Neural cell (in vitro differentiated cells): ENCODE measurements at regions not wholly inside any gene's neighbourhood (a gene's known extent, or its start where the extent isn't known, plus 50 kb on each side); places are given as distances from the start of the nearest gene placed in this dataset.
"Not testable (repeated sequence)": the region's sequence is repeated elsewhere in the genome, so short reads cannot be mapped to it uniquely, and the experiment has no call there.

ENCODE experiments used
- EZH2 ChIP-seq: fragments of 200-600, 300-800 bp; shearing (Covaris generic), sonication (generic); IDR thresholded peaks from 2 replicates; pipeline ENCODE4 v1.6.1; 2014; ENCODE audit warnings: antibody characterized with exemption, low read length, borderline replicate concordance, mild to moderate bottlenecking; ENCODE audit not compliant: insufficient read depth, poor library complexity, severe bottlenecking
- POLR2AphosphoS5 ChIP-seq: IDR thresholded peaks from 2 replicates; pipeline ENCODE4 v1.6.1; 2012
- TF ChIP-seq, protein P1 (sequence below): fragments of 450-650 bp; IDR thresholded peaks from 2 replicates; pipeline ENCODE4 v1.5.1; 2014; ENCODE audit warnings: antibody characterized with exemption, mild to moderate bottlenecking, moderate library complexity; ENCODE audit not compliant: poor library complexity, severe bottlenecking

DNA sequence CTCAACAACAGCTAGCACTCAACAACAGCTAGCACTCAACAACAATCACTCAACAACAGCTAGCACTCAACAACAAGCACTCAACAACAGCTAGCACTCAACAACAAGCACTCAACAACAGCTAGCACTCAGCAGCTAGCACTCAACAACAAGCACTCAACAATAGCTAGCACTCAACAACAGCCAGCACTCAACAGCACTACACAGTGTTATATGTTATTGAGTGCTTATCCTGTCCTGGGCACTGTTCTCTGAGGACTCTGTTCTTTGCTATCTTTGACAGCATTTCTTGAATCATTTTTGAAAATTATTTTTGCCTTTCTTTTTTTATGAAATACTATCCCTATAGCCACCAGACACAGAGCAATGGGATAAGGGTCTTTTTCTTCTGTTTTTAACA lies 176.4 kb downstream of the BCL2L11 start:
- TF ChIP-seq POLR2AphosphoS5, EZH2: not testable (repeated sequence)
- TF ChIP-seq, protein P1, sequence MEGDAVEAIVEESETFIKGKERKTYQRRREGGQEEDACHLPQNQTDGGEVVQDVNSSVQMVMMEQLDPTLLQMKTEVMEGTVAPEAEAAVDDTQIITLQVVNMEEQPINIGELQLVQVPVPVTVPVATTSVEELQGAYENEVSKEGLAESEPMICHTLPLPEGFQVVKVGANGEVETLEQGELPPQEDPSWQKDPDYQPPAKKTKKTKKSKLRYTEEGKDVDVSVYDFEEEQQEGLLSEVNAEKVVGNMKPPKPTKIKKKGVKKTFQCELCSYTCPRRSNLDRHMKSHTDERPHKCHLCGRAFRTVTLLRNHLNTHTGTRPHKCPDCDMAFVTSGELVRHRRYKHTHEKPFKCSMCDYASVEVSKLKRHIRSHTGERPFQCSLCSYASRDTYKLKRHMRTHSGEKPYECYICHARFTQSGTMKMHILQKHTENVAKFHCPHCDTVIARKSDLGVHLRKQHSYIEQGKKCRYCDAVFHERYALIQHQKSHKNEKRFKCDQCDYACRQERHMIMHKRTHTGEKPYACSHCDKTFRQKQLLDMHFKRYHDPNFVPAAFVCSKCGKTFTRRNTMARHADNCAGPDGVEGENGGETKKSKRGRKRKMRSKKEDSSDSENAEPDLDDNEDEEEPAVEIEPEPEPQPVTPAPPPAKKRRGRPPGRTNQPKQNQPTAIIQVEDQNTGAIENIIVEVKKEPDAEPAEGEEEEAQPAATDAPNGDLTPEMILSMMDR = not testable (repeated sequence)
